NCI-H146 treated with DMSO at 0.1 percent for 48 hours (cell line): ENCODE measurements at regions not wholly inside any gene's neighbourhood (a gene's known extent, or its start where the extent isn't known, plus 50 kb on each side); places are given as distances from the start of the nearest gene placed in this dataset.

ENCODE experiments used
- DNase-seq: peaks from one replicate; lab custom pipeline; 2025; ENCODE audit not compliant: unreplicated experiment; lab: John Stamatoyannopoulos, UW

GRCh38 chr11:109854731-109855130 is 238.5 kb upstream of the ZC3H12C start:
- no peak for DNase-seq

GRCh38 chr11:109856928-109857327 is 236.3 kb upstream of the ZC3H12C start:
- no peak for DNase-seq

DNA sequence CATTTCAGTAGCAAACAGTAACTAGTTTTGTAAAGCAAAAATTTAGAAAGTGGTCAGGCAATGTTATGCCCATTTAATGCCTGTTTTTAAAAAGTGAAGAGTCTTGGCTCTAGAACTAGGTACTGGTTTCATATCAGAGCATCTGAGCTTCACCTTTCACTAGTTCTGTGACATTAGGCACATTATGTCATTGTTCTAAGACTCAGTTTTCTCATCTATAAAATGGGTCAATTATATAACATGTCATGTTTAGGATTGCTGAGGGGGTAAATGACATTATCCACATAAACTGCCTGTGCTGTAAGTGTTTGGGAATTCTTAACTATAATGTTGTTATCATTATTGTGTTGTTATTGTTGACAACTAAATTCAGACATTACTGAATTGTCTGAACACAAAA is 235.6 kb upstream of the ZC3H12C start:
- DNase-seq = no peak

DNA sequence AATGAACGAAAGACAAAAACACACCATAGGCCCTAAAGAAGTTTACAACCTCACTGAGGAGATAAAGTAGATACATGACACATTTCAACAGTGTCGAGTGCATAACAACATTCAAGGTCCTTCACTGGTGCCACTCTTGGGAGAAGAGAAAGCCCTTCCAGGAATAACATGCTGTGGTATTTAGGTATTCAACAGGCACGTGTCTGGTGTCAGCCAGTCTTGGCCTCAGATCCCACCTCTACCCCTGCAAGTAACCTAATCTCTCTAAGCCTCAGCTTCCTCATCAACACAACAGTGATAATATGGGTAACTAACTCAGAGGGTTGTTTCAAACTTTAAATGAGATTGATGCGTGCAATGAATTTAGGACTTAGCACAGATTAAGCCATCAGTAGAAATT is 235.0 kb upstream of the ZC3H12C start:
- DNase-seq = no peak

GRCh38 chr11:109859045-109859724 is 234.0 kb upstream of the ZC3H12C start:
- no peak for DNase-seq

DNA sequence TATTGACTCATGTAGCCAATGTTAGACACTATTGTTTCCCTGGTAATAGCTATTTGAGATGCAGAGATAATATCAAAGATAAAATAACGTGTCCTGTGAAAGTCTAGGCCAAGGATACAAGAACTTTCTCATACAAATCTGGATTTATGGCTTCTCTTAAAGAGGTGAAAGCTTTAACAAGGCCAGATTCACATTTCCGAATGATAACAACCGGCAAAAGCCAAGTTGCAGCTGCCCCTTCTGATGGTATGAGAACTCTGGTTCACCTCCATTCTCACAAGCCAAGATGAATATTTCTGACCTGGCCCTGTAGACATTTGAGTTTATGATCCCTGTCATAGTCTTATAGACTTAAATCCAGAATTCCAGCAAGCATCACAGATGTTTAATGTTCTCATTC is 230.4 kb upstream of the ZC3H12C start:
- DNase-seq = no peak

GRCh38 chr11:109864151-109864661 is 229.0 kb upstream of the ZC3H12C start:
- peak; percentile 13 for DNase-seq

DNA sequence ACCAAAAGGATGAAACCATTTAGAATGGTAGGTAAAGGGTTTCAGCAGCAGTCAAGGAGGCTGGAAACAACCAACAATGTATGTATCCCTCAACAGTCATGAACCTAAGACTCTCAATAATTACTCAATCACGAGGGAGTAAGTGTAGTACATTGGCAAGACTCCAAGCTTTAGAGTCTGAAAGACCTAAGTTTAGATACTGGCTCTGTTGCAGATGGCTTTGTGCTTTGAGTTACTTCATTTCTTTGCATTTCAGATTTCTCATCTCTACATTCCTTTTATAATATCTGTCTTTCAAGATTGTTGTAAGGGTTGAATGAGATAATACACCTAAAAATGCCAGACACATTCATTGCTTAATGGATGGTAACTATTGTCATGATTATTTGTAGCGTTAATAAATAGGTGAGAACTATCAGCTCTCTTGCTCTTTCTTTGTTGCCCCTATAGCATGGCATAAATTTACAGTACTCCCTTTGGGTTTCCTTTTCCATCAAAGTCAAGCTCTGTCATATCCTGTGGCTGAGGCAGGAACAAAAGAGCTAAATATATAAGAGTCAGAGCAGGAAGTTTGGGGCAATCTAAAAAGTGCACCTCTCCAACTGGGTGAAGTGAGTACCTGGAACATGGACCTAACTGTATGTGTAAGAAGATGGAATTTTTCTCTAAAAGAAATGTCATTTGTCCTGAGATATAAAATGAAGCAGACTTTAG is 228.2 kb upstream of the ZC3H12C start:
- DNase-seq = no peak

GRCh38 chr11:109865548-109866186 is 227.5 kb upstream of the ZC3H12C start:
- DNase-seq = peak; percentile 37

DNA sequence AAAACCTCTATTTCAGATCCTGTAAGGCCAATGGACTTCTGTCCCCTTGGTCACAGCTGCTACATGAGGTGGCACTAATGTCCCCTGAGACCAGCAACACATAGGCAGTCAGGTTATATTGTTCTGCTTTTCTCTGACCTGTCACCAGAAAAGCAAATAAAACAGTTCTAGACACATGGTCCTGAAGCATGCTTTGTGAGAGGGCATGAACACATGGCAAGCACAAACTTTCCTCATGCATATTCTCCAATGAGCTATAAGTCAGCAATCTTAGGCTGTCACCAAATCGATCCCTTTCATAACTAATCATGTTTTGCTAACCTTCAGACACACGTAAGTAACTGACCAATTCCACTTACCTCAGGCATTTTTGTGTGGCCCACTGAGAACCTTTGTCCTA is 225.4 kb upstream of the ZC3H12C start:
- no peak for DNase-seq

DNA sequence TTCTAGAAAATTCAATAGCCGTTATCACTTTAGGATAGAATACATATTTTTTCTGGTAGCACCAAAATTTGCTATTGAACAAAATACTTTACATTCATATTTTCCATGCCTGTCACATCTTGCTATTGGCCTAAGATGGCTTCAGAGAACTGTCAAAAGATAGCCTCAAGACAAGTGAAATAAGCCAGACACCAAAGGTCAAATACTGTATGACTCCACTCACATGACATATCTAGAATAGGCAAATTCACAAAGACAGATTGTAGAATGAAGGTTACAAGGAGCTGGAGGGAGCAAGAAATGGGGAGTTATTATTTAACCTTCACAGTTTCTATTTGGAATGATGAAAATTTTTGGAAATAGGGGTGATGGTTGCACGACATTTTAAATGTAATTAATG is 223.7 kb upstream of the ZC3H12C start:
- DNase-seq = no peak

DNA sequence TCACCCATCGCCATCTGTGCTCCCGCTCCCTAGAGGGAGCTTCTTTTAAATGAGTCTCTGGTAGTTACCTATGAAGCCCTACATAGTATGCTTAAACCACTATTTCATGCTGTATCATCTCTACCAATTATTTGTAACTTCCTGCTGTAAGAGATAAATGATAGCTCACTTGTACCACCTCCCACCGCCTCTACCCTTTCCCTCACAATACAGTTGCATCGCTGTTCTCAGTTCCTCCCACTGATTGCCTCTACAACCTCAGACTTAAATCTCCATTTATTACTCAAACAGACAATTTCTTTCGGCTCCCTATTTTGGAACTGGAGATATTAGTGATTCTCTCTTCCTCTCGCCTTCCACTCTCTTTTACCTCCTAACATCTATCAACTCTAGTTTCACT is 222.9 kb upstream of the ZC3H12C start:
- no peak for DNase-seq

DNA sequence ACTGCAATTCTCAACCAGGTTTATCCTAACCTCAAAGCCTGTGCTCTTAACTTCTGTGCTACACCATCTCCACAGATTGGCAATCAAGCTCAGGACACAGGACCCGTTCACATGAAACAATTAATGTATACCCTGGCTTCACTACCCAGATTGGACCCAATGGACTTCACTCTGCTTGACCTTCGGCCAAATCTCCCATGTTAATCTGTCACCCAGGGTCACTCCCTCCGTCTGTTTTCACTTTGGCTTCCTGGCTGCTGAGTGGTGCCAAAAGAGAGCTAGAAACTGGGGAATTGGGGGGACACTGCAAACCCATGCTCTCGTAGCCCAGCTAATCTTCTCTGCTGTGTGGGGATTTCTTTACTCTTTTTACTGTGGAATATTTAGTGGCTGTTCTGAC is 216.1 kb upstream of the ZC3H12C start:
- DNase-seq = no peak

GRCh38 chr11:109884501-109884900 is 208.7 kb upstream of the ZC3H12C start:
- no peak for DNase-seq

- no peak for DNase-seq
These were observed 208.2 kb upstream of the ZC3H12C start for GRCh38 chr11:109885006-109885405.

GRCh38 chr11:109892321-109892794 is 200.8 kb upstream of the ZC3H12C start:
- no peak for DNase-seq

GRCh38 chr11:109894242-109894641 is 198.9 kb upstream of the ZC3H12C start:
- DNase-seq = no peak

GRCh38 chr11:109898592-109898991 is 194.6 kb upstream of the ZC3H12C start:
- no peak for DNase-seq

- no peak for DNase-seq
These were observed 190.3 kb upstream of the ZC3H12C start for GRCh38 chr11:109902764-109903433.

DNA sequence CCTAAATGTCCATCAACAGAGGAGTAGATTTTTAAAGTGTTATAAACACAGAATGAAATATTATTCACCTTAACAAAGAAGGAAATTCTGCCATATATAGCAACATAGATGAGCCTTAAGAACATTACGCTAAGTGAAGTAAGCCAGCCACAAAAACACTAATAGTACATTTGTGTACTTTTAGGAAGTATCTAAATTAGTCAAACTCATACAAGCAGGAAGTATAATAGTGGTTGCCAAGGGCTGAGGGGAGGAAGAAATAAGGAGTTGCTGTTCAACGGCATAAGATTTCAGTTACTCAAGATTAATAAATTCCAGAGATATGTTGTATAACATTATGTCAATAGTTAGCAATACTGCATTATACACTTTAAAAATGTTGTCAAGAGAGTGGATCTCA is 181.7 kb upstream of the ZC3H12C start:
- DNase-seq = no peak

DNA sequence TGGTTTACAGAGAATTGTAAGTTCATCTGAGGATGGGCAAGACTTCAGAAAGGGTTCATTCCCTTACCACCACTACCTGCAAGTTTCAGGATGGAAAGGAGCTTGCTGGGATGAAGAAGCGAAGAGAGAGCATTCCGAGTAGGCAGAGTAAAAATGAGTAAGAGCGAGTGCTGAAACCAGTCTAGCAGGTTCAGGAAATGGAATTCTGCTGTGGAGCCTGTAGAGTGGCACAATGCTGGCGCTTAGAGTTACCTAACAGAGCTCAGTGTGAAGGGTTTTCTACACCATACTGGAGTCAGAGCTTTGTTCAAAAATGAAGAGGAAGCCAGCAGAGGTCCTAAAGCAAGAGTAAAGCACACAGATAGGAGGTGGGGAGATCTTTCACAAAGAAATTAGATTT is 179.2 kb upstream of the ZC3H12C start:
- DNase-seq = no peak
